Omental fat pad (tissue), 3 donors: ENCODE measurements at regions not wholly inside any gene's neighbourhood (a gene's known extent, or its start where the extent isn't known, plus 50 kb on each side); places are given as distances from the start of the nearest gene placed in this dataset.

Experiments
- ATAC-seq: fragments of 150-250 bp; one replicate; pipeline ENCODE4 v1.9.1; 2016; ENCODE audit warnings: mild to moderate bottlenecking, moderate library complexity; ENCODE audit not compliant: low FRiP score
- DNase-seq: peaks from one replicate; pipeline ENCODE4 v3.0.0-alpha.2; 2019; ENCODE audit warnings: low spot score
- CTCF ChIP-seq, 3 donors: fragments of 450-650 bp; IDR thresholded peaks; one replicate each; pipeline ENCODE4 v1.5.1; 2016 to 2017; ENCODE audit warnings: antibody characterized with exemption in 3 of 3, mild to moderate bottlenecking in 3 of 3, moderate library complexity in 2 of 3

GRCh38 chr14:101460986-101461750, 100.1 kb upstream of the DIO3 start:
- peak; percentile 18 for DNase-seq
- ATAC-seq = no peak
- TF ChIP-seq CTCF (IDR thresholded peaks at IDR 0.05) = no peak

- TF ChIP-seq CTCF (IDR thresholded peaks at IDR 0.05) = no peak
- ATAC-seq = no peak
- DNase-seq = no peak
These were observed 99.4 kb upstream of the DIO3 start for GRCh38 chr14:101461891-101462290.

- no peak for TF ChIP-seq CTCF (IDR thresholded peaks at IDR 0.05)
- no peak for ATAC-seq
- DNase-seq = no peak
These were observed 98.3 kb upstream of the DIO3 start for GRCh38 chr14:101462726-101463565.

GRCh38 chr14:101463566-101464171, 97.6 kb upstream of the DIO3 start:
- TF ChIP-seq CTCF (IDR thresholded peaks at IDR 0.05) = no peak
- no peak for ATAC-seq
- DNase-seq = peak; percentile 12

GRCh38 chr14:101464310-101464983, 96.8 kb upstream of the DIO3 start:
- no peak for TF ChIP-seq CTCF (IDR thresholded peaks at IDR 0.05)
- DNase-seq (peak; percentile 16), ATAC-seq (no peak)

GRCh38 chr14:101464984-101465794, 96.1 kb upstream of the DIO3 start:
- no peak for TF ChIP-seq CTCF (IDR thresholded peaks at IDR 0.05)
- ATAC-seq (no peak), DNase-seq (peak; percentile 7)
